CD4-positive, alpha-beta T cell (primary cell): ENCODE measurements at regions not wholly inside any gene's neighbourhood (a gene's known extent, or its start where the extent isn't known, plus 50 kb on each side); places are given as distances from the start of the nearest gene placed in this dataset.

Source experiments
- ATAC-seq: fragments of 200-7000 bp; cut with Tn5 transposase; one replicate; pipeline ENCODE4 v1.10.0; 2022; ENCODE audit warnings: mild to moderate bottlenecking; ENCODE audit not compliant: poor library complexity
- CTCF ChIA-PET: fragments of 350-600 bp; sonication (Branson Sonifier 250); formaldehyde crosslinking; loops from one replicate; lab custom pipeline; 2021; ENCODE audit warnings: antibody characterized with exemption, inconsistent platforms; lab: Charles Lee
- POLR2A ChIA-PET: fragments of 350-600 bp; sonication (Branson Sonifier 250); formaldehyde crosslinking; loops from one replicate; lab custom pipeline; 2021; ENCODE audit warnings: antibody characterized with exemption, inconsistent platforms; lab: Charles Lee
- DNase-seq, 14 experiments: peaks; one replicate each; pipeline ENCODE4 v3.0.0-alpha.2; 2013 to 2020; ENCODE audit warnings: mixed read lengths in 2 of 14
- H3K27ac ChIP-seq, 2 donors: one replicate each; pipeline versions ENCODE4 v1.5.1 to v1.7.0; 2013; ENCODE audit warnings: low read length in 2 of 2, low read depth in 1 of 2, mild to moderate bottlenecking in 1 of 2
- H3K27me3 ChIP-seq, 2 experiments: 1 replicate in 1 of 2; 2 replicates in 1 of 2; pipeline versions ENCODE4 v1.6.1 to v1.7.0; 2013; ENCODE audit warnings: low read length in 2 of 2, control low read depth in 1 of 2, mild to moderate bottlenecking in 1 of 2, moderate library complexity in 1 of 2; ENCODE audit not compliant: insufficient read depth in 2 of 2, control insufficient read depth in 1 of 2
- H3K36me3 ChIP-seq: one replicate; pipeline ENCODE4 v1.6.1; 2013; ENCODE audit warnings: low read length, control low read depth; ENCODE audit not compliant: insufficient read depth
- H3K4me1 ChIP-seq: one replicate; pipeline ENCODE4 v1.6.1; 2013; ENCODE audit warnings: low read length, control low read depth; ENCODE audit not compliant: insufficient read depth
- H3K4me3 ChIP-seq: one replicate; pipeline ENCODE4 v1.5.1; 2013; ENCODE audit warnings: mild to moderate bottlenecking, low read length, moderate library complexity
- H3K9me3 ChIP-seq, 2 experiments: 1 replicate in 1 of 2; 2 replicates in 1 of 2; pipeline versions ENCODE4 v1.6.1 to v1.7.0; 2013; ENCODE audit warnings: low read length in 2 of 2, mild to moderate bottlenecking in 2 of 2, control low read depth in 1 of 2, moderate library complexity in 1 of 2; ENCODE audit not compliant: control insufficient read depth in 1 of 2, insufficient read depth in 1 of 2
- H3K27ac Mint-ChIP-seq: one replicate; pipeline ENCODE4 v1.8.0; 2020; ENCODE audit warnings: mixed read lengths
- H3K27me3 Mint-ChIP-seq: one replicate; pipeline ENCODE4 v1.8.0; 2021; ENCODE audit warnings: mixed read lengths
- H3K36me3 Mint-ChIP-seq: one replicate; pipeline ENCODE4 v1.8.0; 2021; ENCODE audit warnings: low read depth, mixed read lengths
- H3K4me1 Mint-ChIP-seq: one replicate; pipeline ENCODE4 v1.8.0; 2021; ENCODE audit warnings: low read depth, mixed read lengths
- H3K4me3 Mint-ChIP-seq: one replicate; pipeline ENCODE4 v1.8.0; 2020; ENCODE audit warnings: mild to moderate bottlenecking, mixed read lengths
- H3K9me3 Mint-ChIP-seq: one replicate; pipeline ENCODE4 v1.8.0; 2020; ENCODE audit warnings: mixed read lengths
- CTCF ChIP-seq: fragments of 200-600 bp; IDR thresholded peaks from one replicate; pipeline ENCODE4 v1.8.0; 2022; ENCODE audit warnings: antibody characterized with exemption, mild to moderate bottlenecking
- intact Hi-C, 2 experiments: fragments of 100-400 bp; cut with DNase I in 1 of 2; cut with micrococcal nuclease in 1 of 2; formaldehyde crosslinking; loops; one replicate each; pipeline versions ENCODE4 v1.15.1 to v1.9.0; 2023 to 2025; cut with DNase I, micrococcal nuclease

GRCh38 chr3:69462826-69463100 lies 76.9 kb upstream of the FRMD4B start:
- H3K9me3 Mint-ChIP-seq = peaks cover 2% of the 10 kb centered on the region
- Histone ChIP-seq H3K4me3 (no peak overlapping the region), H3K27me3 (peaks cover 0 to 3% of the 10 kb centered on the region in 2 experiments), H3K36me3 (no peaks in the 10 kb centered on the region), H3K4me1 (no peaks in the 10 kb centered on the region), H3K27ac (no peak overlapping the region), H3K9me3 (no peaks in the 10 kb centered on the region)
- no peak for ATAC-seq
- no peak overlapping the region for H3K4me3 Mint-ChIP-seq
- intact Hi-C loops = no loop called here
- H3K27me3 Mint-ChIP-seq = peaks cover 5% of the 10 kb centered on the region
- no peaks in the 10 kb centered on the region for H3K36me3 Mint-ChIP-seq
- POLR2A ChIA-PET = no interaction called here
- no peak overlapping the region for H3K27ac Mint-ChIP-seq
- DNase-seq = no peak
- CTCF ChIA-PET = no interaction called here
- H3K4me1 Mint-ChIP-seq = no peaks in the 10 kb centered on the region
- no peak for TF ChIP-seq CTCF

DNA sequence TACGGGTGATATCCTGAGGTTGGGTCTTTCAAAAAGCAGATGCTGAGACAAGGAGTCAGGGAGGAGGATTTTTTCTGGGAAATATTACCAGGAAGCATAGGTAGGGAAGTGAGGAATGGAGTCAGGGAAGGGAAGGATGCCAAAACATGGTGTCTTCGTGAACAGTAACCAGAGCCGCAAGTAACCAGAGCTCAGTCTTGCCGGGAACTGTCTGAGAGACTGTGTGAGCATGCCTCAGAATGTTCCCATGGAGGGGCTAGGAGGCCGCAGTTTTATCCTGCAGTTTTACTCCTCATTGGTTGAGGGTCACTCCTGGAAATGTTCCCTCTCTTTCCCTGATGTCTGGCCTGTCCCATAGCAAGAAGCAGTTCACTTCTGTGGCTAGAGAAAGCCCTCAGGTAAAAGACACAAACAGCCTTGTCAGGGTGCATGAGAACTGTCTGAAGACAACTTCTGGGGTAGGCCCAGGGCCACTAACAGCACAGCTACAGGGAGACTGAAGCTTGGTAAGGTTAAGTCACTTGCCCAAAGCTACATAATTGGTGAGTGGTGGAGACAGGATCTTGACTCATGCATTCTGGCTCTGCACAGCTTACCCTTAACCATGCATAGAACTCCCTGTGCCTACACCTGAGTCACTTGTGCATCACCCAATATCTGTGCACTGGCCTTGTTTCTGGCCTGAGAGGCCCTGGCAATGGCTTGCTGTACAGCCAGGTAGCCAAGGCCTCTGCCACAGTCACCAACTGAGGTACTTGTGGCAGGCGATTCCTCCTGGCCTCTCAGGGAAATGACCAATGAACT lies 76.3 kb upstream of the FRMD4B start:
- H3K4me1 ChIP-seq = no peaks in the 10 kb centered on the region
- ChIA-PET POLR2A (no interaction called here), CTCF (no interaction called here)
- H3K9me3 Mint-ChIP-seq = peaks cover 2% of the 10 kb centered on the region
- H3K27ac Mint-ChIP-seq = no peak overlapping the region
- no peaks in the 10 kb centered on the region for H3K4me1 Mint-ChIP-seq
- no peak overlapping the region for H3K4me3 ChIP-seq
- no peaks in the 10 kb centered on the region for H3K36me3 ChIP-seq
- no peak overlapping the region for H3K27ac ChIP-seq
- H3K36me3 Mint-ChIP-seq = no peaks in the 10 kb centered on the region
- no peak for TF ChIP-seq CTCF
- no peaks in the 10 kb centered on the region for H3K9me3 ChIP-seq
- H3K4me3 Mint-ChIP-seq = no peak overlapping the region
- peaks cover 0 to 6% of the 10 kb centered on the region in 2 experiments for H3K27me3 ChIP-seq
- DNase-seq (no peak), ATAC-seq (no peak)
- peaks cover 5% of the 10 kb centered on the region for H3K27me3 Mint-ChIP-seq
- intact Hi-C loops = no loop called here

DNA sequence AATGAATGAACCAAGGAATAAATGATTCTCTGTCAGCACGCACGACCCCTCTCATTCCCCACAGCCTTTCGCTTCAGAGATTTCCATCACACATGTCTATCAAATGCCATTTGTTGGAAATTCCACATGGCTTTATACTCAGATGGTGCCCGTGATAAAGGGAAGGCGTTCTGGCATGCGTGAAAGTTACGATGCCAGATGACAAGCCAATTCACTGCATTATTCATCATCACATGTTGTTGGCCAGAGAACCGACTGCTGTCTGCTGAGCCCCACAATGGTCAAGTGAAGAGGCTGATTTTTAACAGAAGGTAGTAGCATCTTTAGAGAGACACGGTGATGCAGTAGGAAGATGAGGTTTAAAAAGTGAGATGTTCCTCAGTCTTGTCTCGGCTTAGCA lies 74.1 kb upstream of the FRMD4B start:
- intact Hi-C loops = no loop called here
- Mint-ChIP-seq H3K27ac (no peak overlapping the region), H3K9me3 (peaks cover 2% of the 10 kb centered on the region), H3K4me1 (no peaks in the 10 kb centered on the region), H3K36me3 (no peaks in the 10 kb centered on the region), H3K4me3 (no peak overlapping the region), H3K27me3 (no peaks in the 10 kb centered on the region)
- DNase-seq (no peak), ATAC-seq (no peak)
- CTCF ChIA-PET = no interaction called here
- no peaks in the 10 kb centered on the region for H3K4me1 ChIP-seq
- H3K36me3 ChIP-seq = no peaks in the 10 kb centered on the region
- no peak for TF ChIP-seq CTCF
- no peak overlapping the region for H3K27ac ChIP-seq
- POLR2A ChIA-PET = no interaction called here
- no peaks in the 10 kb centered on the region for H3K9me3 ChIP-seq
- H3K27me3 ChIP-seq = peaks cover 0 to 6% of the 10 kb centered on the region in 2 experiments
- no peak overlapping the region for H3K4me3 ChIP-seq
